GM21528 (cell line): ENCODE measurements at regions not wholly inside any gene's neighbourhood (a gene's known extent, or its start where the extent isn't known, plus 50 kb on each side); places are given as distances from the start of the nearest gene placed in this dataset.

Experiments used
- ATAC-seq: cut with Tn5 transposase; IDR thresholded peaks from one replicate; pipeline ENCODE4 v1.9.1; 2021; ENCODE audit warnings: mild to moderate bottlenecking, moderate library complexity; ENCODE audit not compliant: unreplicated experiment, low FRiP score

GRCh38 chr2:15731213-15731888 is 139.7 kb downstream of the DDX1 start:
- ATAC-seq: no peak

- peak; percentile 17 for ATAC-seq
Observed at GRCh38 chr2:15731889-15732271, 140.2 kb downstream of the DDX1 start.

DNA sequence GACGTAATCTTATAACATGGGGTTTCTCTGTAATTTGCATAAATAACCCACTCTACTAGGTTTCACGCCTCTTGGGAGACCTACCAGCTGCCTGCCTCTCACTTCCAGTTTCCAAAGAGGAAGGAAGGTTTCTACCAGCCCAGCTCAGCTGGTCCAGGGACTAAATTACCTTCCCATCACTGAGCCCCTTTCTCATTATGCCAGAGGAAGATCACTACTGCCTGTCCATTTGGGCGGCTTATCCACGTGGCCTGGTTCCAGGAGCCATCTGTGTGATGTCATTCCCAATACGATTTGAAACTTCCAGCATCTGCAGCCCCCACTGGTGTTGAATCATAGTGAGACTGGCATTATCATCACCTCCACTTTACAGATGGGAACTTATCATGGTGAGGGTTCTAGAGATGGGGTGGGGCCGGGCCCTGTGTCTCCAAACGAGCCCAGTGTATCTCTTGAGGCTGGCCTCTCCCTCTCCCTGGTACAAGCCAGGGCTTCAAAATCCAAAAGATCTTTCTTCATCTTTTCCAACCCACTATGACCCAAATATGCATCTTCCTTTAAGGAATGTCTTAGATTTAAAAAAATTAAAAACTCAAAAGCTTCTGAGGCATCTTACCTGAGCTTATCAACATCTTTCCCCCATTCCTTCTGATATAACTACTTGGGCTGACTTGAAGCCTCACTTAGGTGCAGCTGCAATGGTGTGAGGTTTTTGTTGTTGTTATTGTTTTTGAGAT is 140.8 kb downstream of the DDX1 start:
- peak; percentile 97 for ATAC-seq

DNA sequence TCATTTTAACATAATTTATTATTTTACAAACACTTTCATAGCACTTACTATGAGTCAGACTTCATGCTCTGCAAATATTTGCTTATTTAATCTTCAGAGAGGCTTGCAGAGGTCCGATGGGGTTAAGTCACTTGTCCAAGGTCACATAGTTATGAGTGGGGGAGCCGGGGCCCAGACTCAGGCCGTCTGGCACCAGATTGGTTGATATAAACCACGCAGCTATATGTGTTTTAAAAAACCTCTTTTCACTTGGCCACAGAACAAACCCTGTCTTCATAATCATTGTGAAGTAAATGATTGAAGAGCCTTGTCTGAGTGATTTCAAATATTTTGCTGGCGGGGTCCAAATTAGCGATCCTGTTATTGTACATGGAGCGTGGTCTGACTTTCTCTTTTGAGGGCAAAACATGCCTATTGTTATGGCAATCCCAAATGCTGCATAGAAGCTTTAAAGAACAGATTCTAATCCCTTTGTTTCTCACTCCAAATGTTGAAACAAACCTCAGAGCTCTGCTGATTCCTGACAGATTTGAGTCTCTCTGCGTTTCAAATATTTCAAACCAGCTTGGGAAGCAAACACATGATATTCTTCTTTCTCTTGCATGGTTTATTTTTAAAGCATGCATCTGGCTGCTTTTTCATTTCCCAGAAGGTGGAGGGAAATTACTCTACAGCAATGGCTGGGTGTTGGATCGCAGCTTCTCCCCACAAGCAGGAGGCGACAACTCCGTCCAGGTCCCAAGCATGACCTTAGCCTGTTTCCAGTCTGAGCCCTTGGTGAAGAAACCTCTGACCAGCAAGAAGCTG is 142.4 kb downstream of the DDX1 start:
- no peak for ATAC-seq

- ATAC-seq: no peak
Observed at GRCh38 chr2:15734674-15735483, 143.2 kb downstream of the DDX1 start.

- ATAC-seq: no peak
Observed at GRCh38 chr2:15735484-15736326, 144.0 kb downstream of the DDX1 start.

DNA sequence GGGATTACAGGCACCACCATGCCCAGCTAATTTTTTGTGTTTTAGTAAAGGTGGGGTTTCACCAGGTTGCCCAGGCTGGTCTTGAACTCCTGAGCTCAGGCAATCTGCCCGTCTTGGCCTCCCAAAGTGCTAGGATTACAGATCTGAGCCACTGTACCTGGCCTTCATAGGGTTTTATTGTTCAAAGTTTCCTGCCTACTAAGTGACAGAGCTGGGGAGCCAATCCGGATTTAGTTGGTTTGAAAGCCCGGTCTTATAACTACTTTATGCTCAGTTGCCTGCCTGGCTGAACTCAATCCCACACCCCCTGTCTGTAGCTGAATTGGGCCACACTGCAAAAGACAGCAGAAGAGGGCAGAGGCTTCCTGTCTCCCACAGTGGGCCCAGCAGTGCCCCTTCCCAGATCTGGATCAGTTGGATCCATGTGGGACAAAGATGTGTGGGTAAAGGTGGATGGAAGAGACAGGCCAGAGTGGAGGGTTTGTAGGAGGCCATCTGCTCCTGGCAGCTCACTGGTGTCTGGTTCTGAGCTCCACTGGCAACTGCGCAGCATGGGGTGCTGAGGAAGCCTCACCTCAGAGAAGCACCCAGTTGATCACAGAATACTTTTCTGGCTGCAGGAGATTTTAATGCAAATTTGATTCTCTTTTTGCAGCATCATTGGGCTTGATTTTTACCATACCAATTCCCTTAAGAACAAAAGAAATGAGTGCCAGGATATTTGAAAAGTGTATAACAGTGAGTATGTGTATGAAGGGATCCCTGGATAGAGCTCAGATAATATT is 144.9 kb downstream of the DDX1 start:
- no peak for ATAC-seq

GRCh38 chr2:15737314-15738224 is 145.9 kb downstream of the DDX1 start:
- ATAC-seq: no peak

DNA sequence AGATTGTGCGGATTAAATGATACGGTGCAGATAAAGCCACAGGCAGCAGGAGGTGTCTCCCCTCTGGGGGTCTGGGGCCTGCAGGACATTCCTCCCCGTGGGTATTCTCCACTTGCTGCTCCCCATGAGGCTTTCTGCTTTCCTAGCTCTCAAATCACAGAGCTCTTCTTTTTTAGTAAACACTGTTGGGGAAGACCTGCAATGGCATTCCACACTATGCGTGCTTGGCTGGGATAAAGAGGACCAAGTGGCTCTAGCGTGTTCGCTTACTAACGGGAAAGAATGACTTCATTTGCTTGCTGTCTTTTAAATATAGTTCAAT is 146.5 kb downstream of the DDX1 start:
- no peak for ATAC-seq

DNA sequence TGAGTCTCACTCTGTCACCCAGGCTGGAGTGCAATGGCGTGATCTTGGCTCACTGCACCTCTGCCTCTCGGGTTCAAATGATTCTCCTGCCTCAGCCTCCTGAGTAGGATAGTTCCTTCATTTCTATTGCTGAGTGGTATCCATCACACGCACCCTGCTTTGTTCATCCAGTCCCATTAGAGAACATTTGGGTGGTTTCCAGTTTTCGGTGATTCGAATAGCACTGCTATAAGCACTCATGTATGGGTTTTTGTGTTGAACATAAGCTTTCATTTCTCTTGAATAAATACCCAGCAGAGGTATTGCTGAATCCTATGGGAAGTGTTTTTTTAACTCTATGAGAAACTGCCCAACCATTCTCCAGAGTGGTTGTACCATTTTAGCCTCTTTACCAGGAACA is 147.3 kb downstream of the DDX1 start:
- no peak for ATAC-seq

DNA sequence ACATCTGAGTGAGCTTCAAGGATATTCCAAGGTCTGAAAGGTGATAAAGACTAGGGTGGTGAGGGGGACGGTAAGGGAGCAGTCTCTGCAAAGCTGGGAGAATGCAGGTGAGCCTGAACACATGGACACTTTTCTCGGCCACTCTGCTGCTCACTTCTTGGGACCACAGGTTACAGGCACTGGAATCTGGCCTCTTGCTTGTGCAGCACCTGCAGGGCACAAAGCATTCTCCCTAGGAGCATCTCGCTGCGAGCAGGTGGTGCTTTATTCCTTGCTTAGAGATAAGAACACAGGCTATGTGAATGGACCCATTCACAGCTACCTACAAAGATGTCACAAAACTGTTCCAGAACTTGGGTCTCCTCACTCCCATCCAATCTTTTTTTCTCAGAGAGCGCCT is 153.2 kb downstream of the DDX1 start:
- no peak for ATAC-seq

DNA sequence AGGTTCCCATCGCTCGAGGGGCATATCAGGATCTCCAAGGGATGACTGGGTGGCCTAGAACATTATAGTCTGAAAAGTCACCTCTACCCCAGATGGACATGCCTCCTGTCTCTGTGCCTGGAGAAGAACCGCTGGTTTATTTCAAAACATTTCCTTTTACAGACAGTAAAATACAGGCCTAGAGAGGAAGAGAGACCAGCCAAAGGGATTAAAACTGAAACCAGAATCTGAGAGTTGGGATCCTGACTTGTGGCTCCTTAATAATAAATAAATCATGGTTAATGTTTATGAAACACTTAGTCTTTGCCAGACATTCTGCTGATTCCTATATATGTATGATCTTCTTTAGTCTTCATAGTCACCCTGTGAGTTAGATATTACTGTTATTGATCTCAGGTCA is 153.7 kb downstream of the DDX1 start:
- no peak for ATAC-seq

DNA sequence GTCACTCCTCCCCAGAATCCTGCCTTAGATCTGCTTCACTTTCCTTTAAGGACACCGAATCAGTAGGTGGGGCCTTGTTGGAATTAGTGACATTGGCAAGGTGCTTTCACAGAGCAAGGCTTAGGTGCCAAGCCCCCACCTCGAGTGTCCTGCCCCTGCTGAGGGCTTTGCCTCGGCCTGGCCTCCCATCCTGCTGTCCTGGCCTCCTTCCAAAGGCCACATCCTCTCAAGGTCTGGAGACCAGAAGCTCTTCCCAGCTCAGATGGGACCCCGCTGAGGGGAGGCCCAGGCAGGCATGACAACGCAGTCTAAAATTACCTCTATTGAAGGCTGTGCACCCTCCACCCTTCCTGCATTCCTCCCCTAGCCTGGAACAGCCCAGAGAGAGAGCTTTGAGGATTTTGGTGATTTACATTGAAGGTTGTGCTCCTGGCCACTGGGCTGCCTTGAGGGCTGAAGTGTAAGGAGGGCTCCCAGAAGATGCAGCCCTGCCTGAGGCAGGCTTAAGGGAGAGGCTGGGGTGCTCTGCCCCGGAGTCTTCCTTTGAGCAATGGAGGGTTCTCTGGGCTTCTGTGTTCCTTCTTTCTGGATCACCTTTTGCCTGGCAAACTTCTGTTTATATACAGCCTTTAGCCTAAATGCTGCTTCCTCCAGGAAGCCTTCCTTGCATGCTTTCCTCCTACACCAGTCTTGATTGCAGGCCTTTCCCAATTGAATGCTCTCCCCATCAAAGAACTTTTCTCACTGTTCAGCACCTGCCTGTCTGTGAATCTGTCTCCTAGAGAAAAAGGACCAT is 154.4 kb downstream of the DDX1 start:
- no peak for ATAC-seq

DNA sequence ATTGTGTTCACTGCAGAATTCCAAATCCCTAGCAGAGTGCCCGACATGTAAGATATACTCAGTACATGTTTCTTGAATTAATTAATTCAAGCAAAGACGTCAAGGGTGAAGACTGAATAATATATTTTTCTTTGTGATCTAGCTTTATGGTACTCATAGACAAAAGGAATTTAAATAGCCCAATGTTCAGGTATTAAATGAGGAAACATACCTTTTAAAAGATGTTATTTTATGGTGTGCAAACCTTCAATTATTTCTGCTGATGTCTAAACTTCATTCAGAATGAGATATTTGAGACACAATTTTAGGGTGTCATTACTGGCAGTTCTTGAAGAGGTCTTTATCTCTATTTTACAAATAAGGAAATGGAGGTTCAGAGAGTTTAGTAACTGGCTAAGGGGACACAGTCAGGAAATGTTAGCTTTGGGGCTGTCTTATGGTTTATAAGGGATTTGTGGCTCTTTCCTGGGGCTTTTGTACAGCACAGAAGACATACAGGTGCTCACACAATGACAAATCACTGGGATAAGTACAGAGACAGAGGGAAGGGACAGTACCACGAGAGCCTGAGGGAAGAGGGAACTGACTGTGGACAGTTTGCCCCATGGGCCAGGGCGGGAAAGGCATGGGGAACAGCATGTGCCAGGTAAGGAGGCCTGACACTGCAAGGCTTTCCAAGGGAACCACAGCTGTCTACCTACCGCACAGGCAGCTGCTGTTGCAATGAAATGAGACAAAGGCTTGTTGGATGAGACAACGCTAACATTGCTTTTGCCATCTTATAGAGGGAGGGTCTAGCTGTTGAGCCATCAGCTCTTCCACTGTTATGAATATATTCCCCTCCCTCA is 155.3 kb downstream of the DDX1 start:
- no peak for ATAC-seq

DNA sequence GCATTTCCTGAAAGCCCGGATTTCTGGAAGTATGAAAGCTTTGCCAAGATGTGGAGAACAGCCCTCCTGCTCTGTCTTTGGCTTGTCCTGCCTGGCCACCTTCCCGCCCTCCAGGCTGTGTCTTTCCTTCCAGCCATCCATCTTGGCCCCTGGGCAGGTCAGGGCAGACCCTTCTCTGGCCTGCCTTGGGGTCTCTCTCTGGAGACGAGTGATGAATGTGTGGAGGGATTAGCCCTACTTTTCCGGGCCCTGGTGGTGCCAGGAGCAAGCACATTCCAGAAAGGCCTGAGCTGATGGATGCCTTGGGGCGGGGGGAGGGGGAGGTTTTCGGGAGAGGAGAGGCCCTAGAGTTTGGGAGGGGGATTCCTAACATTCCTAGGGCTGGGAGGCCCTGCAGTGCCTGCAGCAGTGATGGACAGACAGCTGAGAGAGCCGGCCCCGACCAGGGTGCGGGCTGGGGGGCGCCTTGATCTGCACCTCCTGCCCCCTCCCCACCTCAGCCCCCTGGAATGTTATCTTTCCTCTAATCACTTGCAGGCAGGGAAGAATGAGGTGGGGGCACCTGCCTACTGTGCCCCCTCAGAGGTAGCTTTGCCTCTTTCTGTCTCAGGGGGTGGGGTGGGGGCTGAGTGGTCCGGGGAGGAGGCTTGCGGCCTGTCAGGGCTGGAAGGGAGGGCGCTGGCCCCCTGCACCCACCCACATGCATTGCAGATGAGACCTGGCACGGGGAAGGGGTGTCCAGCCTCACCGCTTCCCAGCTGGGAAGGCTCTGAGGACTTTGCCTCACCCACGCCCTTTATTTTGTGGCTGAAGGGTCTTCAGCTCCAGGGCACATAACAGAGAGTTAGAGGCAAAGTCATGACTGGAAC is 156.2 kb downstream of the DDX1 start:
- no peak for ATAC-seq
